Vagina (tissue), 2 donors: ENCODE measurements at regions not wholly inside any gene's neighbourhood (a gene's known extent, or its start where the extent isn't known, plus 50 kb on each side); places are given as distances from the start of the nearest gene placed in this dataset.

Experiments
- POLR2A ChIP-seq, 2 donors: fragments of 450-650 bp; IDR thresholded peaks; one replicate each; pipeline ENCODE4 v1.6.1; 2017; ENCODE audit warnings: antibody characterized with exemption in 2 of 2, mild to moderate bottlenecking in 2 of 2, moderate library complexity in 2 of 2
- POLR2AphosphoS5 ChIP-seq, 2 donors: sonication (generic); formaldehyde crosslinking; IDR thresholded peaks; one replicate each; pipeline ENCODE4 v1.9.0; 2017; ENCODE audit warnings: antibody characterized with exemption in 2 of 2, mild to moderate bottlenecking in 2 of 2, low read depth in 1 of 2; ENCODE audit not compliant: insufficient read depth in 1 of 2
- TF ChIP-seq, protein P1 (sequence below), 3 experiments: fragments of 450-650 bp in 2 of 3; fragments of 200-600 bp in 1 of 3; sonication (generic) in 1 of 3; IDR thresholded peaks; one replicate each; pipeline ENCODE4 v1.5.1; 2017 to 2019; ENCODE audit warnings: antibody characterized with exemption in 3 of 3, mild to moderate bottlenecking in 2 of 3, moderate library complexity in 2 of 3

DNA sequence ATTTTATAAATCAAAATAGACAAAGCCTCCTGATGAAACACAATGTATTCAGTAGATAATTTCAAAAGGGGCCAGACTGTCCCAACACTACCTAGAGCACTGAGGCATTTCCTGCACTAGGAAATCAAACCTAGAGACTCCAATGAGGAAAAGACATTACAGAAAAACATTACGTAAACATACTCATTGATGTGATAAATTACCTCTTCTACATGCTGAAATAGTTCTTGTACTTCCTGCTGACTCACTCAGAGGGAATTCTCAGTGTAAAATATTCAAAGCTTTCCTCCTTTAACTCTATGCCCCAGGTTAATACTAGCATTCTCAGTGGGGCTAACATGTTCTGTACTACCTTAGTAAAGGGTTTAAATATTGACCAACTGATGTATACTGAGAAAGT, 178.0 kb downstream of the ESM1 start:
- TF ChIP-seq, protein P1, sequence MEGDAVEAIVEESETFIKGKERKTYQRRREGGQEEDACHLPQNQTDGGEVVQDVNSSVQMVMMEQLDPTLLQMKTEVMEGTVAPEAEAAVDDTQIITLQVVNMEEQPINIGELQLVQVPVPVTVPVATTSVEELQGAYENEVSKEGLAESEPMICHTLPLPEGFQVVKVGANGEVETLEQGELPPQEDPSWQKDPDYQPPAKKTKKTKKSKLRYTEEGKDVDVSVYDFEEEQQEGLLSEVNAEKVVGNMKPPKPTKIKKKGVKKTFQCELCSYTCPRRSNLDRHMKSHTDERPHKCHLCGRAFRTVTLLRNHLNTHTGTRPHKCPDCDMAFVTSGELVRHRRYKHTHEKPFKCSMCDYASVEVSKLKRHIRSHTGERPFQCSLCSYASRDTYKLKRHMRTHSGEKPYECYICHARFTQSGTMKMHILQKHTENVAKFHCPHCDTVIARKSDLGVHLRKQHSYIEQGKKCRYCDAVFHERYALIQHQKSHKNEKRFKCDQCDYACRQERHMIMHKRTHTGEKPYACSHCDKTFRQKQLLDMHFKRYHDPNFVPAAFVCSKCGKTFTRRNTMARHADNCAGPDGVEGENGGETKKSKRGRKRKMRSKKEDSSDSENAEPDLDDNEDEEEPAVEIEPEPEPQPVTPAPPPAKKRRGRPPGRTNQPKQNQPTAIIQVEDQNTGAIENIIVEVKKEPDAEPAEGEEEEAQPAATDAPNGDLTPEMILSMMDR (IDR thresholded peaks at IDR 0.05) = no peak
- TF ChIP-seq POLR2A (IDR thresholded peaks at IDR 0.05) (no peak), POLR2AphosphoS5 (IDR thresholded peaks at IDR 0.05; ENCODE audit: insufficient read depth in 1 of 2, low read depth in 1 of 2) (no peak)
